ENCODE measurements at regions not wholly inside any gene's neighbourhood (a gene's known extent, or its start where the extent isn't known, plus 50 kb on each side); places are given as distances from the start of the nearest gene placed in this dataset.

DNA sequence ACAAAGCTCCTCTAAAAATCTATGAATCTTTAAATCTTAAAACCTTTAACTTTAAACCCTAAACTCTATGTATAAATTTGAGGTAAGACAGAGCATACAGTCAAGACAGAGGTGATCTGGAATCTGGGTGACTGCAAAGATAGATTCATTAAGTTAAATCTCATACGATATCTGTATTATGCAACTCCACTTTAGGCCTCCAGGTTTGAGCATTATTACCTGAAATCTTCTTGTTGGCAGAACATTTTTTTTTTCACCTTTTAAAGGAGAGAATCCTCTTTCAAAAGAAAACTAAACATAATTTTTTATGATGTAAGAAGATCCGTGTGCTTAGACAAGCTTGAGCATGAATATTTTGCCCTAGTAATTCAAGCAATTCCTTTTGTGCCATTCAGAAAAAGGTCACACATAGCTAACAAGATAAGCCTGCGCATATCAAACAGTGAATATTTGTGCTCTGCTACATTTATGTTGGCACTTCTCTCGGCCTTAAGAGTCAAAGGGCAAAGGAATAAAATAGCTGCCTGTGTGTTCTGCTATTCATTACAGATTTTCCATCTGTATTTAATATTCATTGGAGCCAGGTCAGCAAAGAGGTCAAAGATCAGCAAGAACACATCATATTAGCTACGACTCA lies 163.3 kb downstream of the TMTC3 start:
- TF ChIP-seq CTCF (IDR thresholded peaks at IDR 0.05; ENCODE audit: unreplicated experiment): no peak
- intact Hi-C loops (cut with micrococcal nuclease; ENCODE audit: unreplicated experiment): no loop called here
- Mint-ChIP-seq H3K27me3 (ENCODE audit: unreplicated experiment) (no peaks in the 10 kb centered on the region), H3K9me3 (ENCODE audit: low read depth, unreplicated experiment) (peaks cover 2% of the 10 kb centered on the region), H3K4me1 (ENCODE audit: low read depth, unreplicated experiment) (peaks cover 22% of the 10 kb centered on the region), H3K27ac (ENCODE audit: unreplicated experiment) (no peak overlapping the region), H3K36me3 (ENCODE audit: insufficient read depth, unreplicated experiment) (no peaks in the 10 kb centered on the region), H3K4me3 (ENCODE audit: low read depth, unreplicated experiment) (no peak overlapping the region)
- no TSS peak for BruUV-seq (replicated peaks)
- no peak for DNase-seq
- CTCF ChIA-PET: interaction anchor here (0.7 kb wide), 1 partner anchor 63 kb away, joined by 6 read pairs; no protein-coding TSS in a partner anchor

DNA sequence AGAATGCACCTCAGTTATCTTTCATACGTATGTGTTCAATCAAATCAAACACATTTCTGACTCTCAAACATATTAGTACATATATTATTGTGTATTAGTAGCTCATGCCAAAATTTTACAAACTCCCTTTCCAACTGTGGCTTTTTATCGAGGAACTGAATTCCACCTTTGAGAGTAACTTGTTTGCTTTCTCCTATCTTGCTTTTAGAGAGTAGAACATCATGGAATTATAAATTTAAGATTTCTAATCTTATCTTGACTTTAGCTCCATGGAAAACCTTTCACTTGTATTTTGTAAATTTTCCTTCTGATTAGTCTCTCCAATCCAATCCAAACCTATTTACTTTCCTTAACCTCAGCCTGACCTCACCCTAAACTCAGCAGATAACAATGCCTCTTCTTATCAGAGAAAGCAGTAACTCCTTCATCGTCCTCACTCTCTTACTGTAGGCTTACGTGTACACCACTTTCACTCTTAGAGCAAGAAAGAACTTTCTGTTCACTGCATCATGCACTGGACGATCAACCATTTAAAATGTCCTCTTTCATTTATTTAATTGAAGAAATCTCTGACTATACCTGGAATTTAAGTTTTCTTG lies 164.5 kb downstream of the TMTC3 start:
- no TSS peak for BruUV-seq (replicated peaks)
- Mint-ChIP-seq H3K27me3 (ENCODE audit: unreplicated experiment) (no peaks in the 10 kb centered on the region), H3K4me1 (ENCODE audit: low read depth, unreplicated experiment) (peaks cover 13% of the 10 kb centered on the region), H3K9me3 (ENCODE audit: low read depth, unreplicated experiment) (no peaks in the 10 kb centered on the region), H3K4me3 (ENCODE audit: low read depth, unreplicated experiment) (no peak overlapping the region), H3K27ac (ENCODE audit: unreplicated experiment) (peak overlapping the region; percentile 10), H3K36me3 (ENCODE audit: insufficient read depth, unreplicated experiment) (no peaks in the 10 kb centered on the region)
- TF ChIP-seq CTCF (IDR thresholded peaks at IDR 0.05; ENCODE audit: unreplicated experiment): no peak
- CTCF ChIA-PET: no interaction called here
- DNase-seq: no peak
- intact Hi-C loops (cut with micrococcal nuclease; ENCODE audit: unreplicated experiment): no loop called here

GRCh38 chr12:88307961-88308360 lies 165.9 kb downstream of the TMTC3 start:
- BruUV-seq (replicated peaks): no TSS peak
- TF ChIP-seq CTCF (IDR thresholded peaks at IDR 0.05; ENCODE audit: unreplicated experiment): no peak
- Mint-ChIP-seq H3K4me1 (ENCODE audit: low read depth, unreplicated experiment) (peaks cover 13% of the 10 kb centered on the region), H3K27me3 (ENCODE audit: unreplicated experiment) (no peaks in the 10 kb centered on the region), H3K36me3 (ENCODE audit: insufficient read depth, unreplicated experiment) (no peaks in the 10 kb centered on the region), H3K27ac (ENCODE audit: unreplicated experiment) (no peak overlapping the region), H3K9me3 (ENCODE audit: low read depth, unreplicated experiment) (no peaks in the 10 kb centered on the region), H3K4me3 (ENCODE audit: low read depth, unreplicated experiment) (no peak overlapping the region)
- CTCF ChIA-PET: interaction anchor here (2.3 kb wide), 1 partner anchor 9 kb away, joined by 6 read pairs; no protein-coding TSS in a partner anchor
- intact Hi-C loops (cut with micrococcal nuclease; ENCODE audit: unreplicated experiment): no loop called here
- DNase-seq: no peak

DNA sequence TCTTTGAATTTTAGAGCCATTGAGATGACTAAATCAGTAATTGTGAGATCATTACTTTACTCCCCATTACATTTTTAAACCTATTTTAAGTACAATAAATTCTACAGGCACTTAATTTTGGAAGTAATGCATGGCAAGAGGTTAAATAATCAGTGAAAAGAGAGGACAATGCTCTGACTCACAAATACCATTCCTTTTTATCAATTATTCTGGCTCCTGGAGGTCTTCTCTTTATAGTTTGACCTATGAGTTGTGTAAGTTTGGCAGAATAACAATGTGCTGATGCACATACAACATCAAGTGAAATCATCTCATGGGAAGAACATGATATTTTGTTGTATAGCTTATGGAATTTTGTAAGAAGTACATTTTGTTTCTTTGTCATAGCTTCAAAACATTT lies 166.7 kb downstream of the TMTC3 start:
- Mint-ChIP-seq H3K4me3 (ENCODE audit: low read depth, unreplicated experiment) (no peak overlapping the region), H3K9me3 (ENCODE audit: low read depth, unreplicated experiment) (no peaks in the 10 kb centered on the region), H3K36me3 (ENCODE audit: insufficient read depth, unreplicated experiment) (no peaks in the 10 kb centered on the region), H3K27ac (ENCODE audit: unreplicated experiment) (no peak overlapping the region), H3K4me1 (ENCODE audit: low read depth, unreplicated experiment) (peaks cover 13% of the 10 kb centered on the region), H3K27me3 (ENCODE audit: unreplicated experiment) (no peaks in the 10 kb centered on the region)
- intact Hi-C loops (cut with micrococcal nuclease; ENCODE audit: unreplicated experiment): no loop called here
- DNase-seq: no peak
- BruUV-seq (replicated peaks): no TSS peak
- CTCF ChIA-PET: interaction anchor here (0.6 to 2.3 kb wide), 2 partner anchors 9 to 10 kb away, joined by 3 to 6 read pairs; no protein-coding TSS in a partner anchor
- no peak for TF ChIP-seq CTCF (IDR thresholded peaks at IDR 0.05; ENCODE audit: unreplicated experiment)

All from Calu3 (cell line).